HuH-7 (cell line): ENCODE measurements at regions not wholly inside any gene's neighbourhood (a gene's known extent, or its start where the extent isn't known, plus 50 kb on each side); places are given as distances from the start of the nearest gene placed in this dataset.

Experiments
- DNase-seq: peaks from one replicate; pipeline ENCODE4 v3.0.0; 2011; ENCODE audit warnings: low spot score

GRCh38 chr9:107992271-107992670 lies 502.7 kb upstream of the KLF4 start:
- DNase-seq, result no peak

- DNase-seq, result no peak
Observed at GRCh38 chr9:107991581-107991980, 502.0 kb upstream of the KLF4 start.

DNA sequence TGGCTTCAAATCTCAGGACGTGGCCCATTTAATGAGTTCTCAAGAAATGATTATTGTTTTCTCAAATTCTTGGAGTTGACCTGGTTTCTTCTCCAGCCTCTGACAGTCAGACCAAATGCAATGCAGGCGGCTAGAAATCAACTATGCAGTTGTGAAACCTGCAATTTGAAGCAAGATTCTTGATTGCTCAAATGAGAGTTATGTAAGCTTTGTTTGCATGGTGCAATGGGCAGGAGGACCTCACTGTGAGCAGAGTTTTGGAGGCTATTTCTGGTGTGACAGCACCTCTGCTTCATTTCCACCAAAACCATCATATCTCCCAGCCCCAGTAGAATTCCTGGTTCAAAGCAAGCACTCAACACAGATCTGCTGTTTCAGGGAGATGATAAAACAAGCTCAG lies 500.0 kb upstream of the KLF4 start:
- DNase-seq, result no peak

- DNase-seq, result no peak
Observed at GRCh38 chr9:107989099-107989498, 499.5 kb upstream of the KLF4 start.

DNA sequence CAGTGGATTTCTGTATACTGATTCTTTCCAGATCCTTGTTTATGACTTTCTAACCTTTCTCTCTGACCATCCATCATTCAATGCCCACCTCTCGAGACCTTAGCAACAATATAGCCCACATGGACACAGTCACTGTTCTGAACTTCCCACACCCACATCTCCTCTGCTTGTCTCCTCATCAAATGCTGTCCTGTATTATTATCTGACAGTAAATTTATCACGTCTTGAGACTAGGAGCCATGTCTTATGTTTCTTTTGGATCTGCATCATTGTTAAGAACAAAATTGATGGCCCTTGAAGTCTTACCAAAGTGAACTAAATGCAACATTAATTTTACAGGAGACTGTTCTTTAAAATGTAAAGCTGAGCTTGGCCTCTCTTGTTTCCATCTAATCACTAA lies 495.4 kb upstream of the KLF4 start:
- DNase-seq, result no peak

DNA sequence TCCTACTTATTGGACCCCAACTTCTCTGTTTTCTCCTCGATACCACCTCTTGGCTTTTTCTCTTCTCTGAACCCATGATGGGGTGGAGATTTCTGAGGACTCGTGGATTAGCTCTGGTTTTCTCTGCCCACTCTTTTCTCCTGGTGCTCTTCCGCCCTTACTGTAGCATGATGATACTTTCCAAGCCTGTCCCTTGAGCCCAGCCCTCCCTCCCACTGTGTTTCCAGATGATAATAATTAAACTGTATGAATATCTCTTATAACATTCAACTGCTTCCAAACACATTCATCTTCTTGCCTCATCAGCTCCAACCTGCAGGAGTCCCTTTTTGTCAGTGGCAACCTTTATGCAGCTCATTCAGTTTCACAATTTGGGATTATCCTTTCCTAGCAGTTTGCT lies 494.2 kb upstream of the KLF4 start:
- no peak for DNase-seq

DNA sequence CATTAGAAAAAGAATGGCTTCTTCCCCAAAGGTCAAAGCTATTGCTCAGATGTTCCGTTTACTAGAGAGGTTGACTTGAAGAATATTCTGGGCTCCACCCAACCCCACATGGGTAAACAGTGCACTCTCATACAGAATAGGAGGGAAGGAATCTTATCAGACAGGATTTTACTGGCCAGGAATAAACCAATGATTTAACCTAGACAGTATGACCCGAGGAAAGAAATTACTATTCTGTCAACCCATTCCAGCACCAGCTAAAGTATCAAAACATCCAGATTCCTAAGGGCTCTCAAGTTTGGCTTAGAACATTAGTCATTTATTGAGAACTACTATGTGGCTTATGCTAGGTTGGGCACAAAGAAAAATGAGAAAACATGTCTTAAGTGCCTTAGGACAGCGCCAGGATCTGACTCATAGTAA lies 493.6 kb upstream of the KLF4 start:
- no peak for DNase-seq

DNA sequence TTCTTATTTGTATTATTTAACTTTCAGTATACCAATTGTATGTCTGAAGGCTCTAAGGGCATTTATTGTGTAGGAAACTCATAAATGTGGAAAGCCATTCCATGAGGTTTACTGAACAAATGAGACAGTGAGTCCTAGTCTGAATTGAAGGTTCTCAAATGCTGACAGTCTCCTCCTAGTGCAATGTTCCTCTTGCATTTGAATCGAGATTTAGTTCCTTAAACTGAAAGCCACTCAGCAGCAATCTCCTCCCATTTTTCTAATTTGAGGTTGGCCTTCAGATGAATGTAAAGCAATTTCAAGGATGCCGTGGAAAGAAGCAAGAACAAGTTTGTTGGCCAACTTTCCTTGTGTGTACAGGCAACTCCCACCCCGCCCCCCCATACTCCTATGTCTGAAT lies 493.2 kb upstream of the KLF4 start:
- no peak for DNase-seq

- DNase-seq, result no peak
Observed at GRCh38 chr9:107982001-107982400, 492.4 kb upstream of the KLF4 start.

- DNase-seq, result no peak
Observed at GRCh38 chr9:107980984-107981383, 491.4 kb upstream of the KLF4 start.

- no peak for DNase-seq
Observed at GRCh38 chr9:107976767-107977166, 487.2 kb upstream of the KLF4 start.

DNA sequence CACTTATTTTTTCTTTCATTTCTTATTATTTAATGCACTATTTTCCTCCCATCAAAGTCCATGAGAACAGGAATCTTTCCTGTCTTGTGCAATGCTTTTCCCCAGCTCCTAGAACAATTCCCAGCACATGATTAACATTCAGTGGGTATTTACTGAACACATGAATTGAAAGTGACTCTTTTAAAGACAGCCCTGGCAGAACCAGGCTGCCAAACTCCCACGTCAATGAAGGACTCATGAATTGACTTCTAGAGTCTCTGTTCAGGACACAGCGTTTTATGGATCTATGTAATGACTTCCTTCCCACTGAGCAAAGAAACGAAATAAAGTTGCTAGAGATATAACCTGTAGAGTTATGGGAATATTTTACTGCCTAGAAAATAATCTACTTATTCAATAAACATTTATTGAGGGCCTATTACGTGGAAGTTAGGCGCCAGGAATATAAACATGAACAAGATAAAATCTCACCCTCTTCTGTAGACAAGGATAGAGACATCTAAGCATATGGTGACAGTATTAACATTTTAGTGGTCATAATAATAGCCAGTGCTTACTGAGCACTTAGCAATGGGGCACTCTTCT lies 485.9 kb upstream of the KLF4 start:
- no peak for DNase-seq

DNA sequence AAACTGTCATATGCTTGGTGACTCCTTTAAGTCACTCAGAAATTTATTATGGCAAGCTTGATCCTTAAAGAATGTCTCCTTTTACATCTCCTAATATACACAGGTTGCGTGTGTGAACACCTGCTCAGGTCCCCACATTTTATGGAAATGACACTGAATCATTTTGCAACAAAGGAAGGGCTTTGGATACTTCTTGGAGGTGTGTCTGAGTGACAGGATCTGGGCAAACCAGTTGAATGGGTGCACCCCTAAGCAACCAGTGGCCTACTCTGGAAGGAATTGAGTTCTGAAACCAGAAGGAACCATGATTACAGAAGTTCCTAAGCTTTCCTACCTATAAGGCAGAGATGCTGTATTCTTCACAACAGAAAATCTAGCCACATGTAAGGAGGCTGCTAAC lies 483.9 kb upstream of the KLF4 start:
- no peak for DNase-seq

DNA sequence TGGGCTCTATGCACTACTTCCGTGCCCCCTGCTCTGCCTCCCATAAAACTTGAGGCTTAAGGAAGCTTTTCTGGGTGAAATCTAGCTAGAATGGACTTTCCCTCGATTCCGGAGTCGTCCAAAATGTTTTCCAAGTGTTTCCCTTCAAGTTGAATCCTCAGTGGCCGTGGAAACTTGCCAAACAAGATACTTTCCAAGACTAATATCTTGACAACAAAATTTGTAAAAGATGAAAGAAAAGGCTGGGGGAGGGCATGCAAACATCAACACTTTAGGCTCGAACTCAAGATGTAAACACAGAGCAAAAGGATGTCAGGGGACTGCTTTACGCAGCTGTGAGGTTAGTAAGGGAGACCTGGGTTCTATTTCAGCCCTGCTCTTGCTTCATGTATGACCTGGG lies 482.8 kb upstream of the KLF4 start:
- no peak for DNase-seq

DNA sequence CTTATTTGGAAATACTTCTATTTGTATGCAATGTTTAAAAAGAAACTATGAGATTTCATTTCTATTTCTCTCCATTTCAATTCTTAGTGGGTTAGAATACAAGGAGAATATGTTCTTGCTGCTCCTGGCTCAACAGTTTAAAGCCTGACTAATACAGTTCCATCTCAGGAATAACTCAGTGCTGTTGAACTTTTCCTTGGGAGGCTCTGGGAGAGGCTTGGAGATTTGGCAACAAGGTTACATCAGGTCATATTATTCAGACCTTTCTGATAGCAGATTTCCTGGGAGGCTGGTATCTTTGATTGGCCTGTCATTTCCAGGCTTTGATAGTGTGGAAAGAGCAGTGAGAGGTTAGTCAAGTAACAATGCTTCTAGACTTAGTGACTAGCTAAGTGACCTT lies 481.7 kb upstream of the KLF4 start:
- no peak for DNase-seq

DNA sequence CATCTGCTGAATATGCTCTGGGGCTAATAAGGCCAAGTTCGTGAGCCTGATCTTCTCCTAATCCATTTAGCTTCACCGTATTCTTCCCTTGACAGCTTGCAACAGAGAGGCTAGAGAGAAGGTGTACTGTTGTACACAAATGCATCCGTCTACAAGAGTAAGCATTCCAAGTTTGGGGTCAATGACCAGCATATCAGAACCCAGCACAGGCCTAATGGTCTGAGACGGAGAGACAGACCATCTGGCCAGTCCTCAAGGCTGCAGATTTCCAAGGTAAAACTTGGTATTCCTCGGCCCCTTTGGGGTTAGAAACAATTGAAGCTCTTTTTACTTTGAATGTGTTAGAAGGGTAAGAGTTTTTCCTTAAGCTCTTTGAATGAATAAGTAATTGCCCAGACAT lies 481.2 kb upstream of the KLF4 start:
- no peak for DNase-seq

DNA sequence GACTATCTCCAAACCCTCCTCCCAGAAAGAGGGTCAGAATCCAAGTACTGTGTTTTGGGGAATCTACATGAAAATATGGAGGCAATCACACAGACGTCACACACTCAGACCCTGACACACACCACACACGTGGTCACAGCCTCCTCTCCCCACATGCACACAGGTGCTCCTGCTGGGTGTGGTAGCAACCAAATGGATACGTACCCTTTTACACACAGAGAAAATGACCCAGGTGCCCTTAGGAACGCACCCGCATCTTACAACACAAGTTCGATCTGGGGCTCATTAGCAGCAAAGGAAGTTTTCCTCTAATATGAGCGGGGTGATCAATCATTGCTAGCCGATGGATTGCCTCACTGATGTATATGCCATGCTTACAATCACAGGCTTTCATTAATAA lies 480.2 kb upstream of the KLF4 start:
- DNase-seq, result no peak

DNA sequence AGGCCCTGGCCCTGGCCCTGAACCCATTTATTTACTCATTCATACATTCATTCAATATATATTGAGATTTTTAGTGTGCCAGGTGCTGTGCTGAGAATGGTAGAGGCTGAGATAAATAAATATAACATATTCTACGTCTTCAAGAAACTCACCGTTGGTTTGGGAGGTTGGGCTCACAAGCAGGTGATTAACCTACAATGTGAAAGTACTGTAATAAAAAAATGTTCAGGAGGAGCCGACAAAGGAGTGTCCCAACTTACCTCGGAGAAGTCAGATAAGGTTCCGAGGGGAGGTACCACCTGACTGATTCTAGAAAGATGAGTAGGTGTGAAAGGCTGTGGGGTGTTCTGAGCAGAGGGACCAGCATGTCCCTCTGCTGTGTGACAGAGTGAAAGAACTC lies 479.6 kb upstream of the KLF4 start:
- no peak for DNase-seq

GRCh38 chr9:107963246-107963645 lies 473.7 kb upstream of the KLF4 start:
- no peak for DNase-seq

DNA sequence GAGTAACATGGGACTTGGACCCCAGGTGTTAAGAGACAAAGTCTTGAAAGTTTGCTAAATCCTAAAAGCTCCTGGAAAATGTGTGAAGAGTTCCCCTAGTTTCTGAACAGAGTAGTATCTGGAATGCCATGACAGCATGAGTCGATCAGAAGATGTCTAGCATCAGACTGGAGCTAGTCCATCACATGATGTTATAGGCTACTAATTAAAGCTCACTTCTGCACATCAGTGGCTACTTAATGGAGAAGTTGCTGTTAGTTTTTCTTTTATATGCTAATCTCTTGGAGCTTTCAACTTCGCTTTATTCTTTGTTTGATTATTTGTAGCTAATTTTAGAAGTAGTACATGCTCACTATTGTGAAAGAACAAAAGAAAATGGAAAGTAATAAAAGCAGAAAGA lies 471.3 kb upstream of the KLF4 start:
- DNase-seq, result no peak

GRCh38 chr9:107954312-107954711 lies 464.7 kb upstream of the KLF4 start:
- DNase-seq, result no peak

GRCh38 chr9:107953556-107954125 lies 464.1 kb upstream of the KLF4 start:
- DNase-seq, result no peak

- DNase-seq, result no peak
Observed at GRCh38 chr9:107952773-107953172, 463.2 kb upstream of the KLF4 start.

GRCh38 chr9:107951511-107951910 lies 461.9 kb upstream of the KLF4 start:
- DNase-seq, result no peak

- DNase-seq, result no peak
Observed at GRCh38 chr9:107949061-107949460, 459.5 kb upstream of the KLF4 start.
